ENCODE measurements at regions not wholly inside any gene's neighbourhood (a gene's known extent, or its start where the extent isn't known, plus 50 kb on each side); places are given as distances from the start of the nearest gene placed in this dataset.
"Not testable (repeated sequence)": the region's sequence is repeated elsewhere in the genome, so short reads cannot be mapped to it uniquely, and the experiment has no call there.

DNA sequence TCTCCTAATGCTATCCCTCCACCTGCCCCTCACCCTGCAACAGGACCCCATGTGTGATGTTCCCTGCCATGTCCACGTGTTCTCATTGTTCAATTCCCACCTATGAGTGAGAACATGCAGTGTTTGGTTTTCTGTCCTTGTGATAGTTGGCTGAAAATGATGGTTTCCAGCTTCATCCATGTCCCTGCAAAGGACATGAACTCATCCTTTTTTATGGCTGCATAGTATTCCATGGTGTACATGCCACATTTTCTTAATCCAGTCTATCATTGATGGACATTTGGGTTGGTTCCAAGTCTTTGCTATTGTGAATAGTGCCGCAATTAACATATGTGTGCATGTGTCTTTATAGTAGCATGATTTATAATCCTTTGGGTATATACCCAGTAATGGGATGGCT lies 62.3 kb upstream of the EDEM3 start:
- not testable (repeated sequence) for TF ChIP-seq POLR2A, CTCF (IDR thresholded peaks at IDR 0.05)

Measured in lower leg skin (tissue), 3 donors.